Retinal pigment epithelial cell (primary cell): ENCODE measurements at regions not wholly inside any gene's neighbourhood (a gene's known extent, or its start where the extent isn't known, plus 50 kb on each side); places are given as distances from the start of the nearest gene placed in this dataset.

Experiments used
- DNase-seq: peaks from one replicate; pipeline ENCODE4 v3.0.0-alpha.2; 2010; ENCODE audit warnings: low read depth
- H3K4me3 ChIP-seq: 2 replicates; pipeline ENCODE4 v1.5.1; 2011; ENCODE audit warnings: mild to moderate bottlenecking, low read length, control low read depth, moderate library complexity
- TF ChIP-seq, protein P1 (sequence below): conservative IDR thresholded peaks from 2 replicates; pipeline ENCODE4 v1.5.1; 2011; ENCODE audit warnings: low read depth, low read length, control low read depth, inconsistent platforms

DNA sequence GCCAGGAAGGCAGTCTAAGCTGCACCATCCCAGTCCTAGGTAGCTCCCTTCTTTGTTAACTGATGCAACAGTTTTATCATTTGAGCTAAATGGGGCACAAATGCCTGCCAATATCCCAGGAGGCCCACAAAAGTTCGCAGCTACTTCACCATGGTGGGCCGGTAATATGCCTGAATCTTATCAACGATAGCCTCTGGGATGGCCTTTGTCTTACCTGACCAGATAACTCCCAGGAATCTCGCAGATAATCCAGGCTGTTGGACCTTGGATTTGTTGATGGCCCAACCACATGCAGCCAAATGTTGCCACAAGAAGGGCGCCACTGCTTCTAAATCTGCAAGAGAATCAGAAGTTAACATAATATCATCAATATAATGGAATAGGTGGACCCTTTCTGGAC, 83.8 kb upstream of the ATP10B start:
- no peak overlapping the region for H3K4me3 ChIP-seq
- DNase-seq: no peak
- TF ChIP-seq, protein P1, sequence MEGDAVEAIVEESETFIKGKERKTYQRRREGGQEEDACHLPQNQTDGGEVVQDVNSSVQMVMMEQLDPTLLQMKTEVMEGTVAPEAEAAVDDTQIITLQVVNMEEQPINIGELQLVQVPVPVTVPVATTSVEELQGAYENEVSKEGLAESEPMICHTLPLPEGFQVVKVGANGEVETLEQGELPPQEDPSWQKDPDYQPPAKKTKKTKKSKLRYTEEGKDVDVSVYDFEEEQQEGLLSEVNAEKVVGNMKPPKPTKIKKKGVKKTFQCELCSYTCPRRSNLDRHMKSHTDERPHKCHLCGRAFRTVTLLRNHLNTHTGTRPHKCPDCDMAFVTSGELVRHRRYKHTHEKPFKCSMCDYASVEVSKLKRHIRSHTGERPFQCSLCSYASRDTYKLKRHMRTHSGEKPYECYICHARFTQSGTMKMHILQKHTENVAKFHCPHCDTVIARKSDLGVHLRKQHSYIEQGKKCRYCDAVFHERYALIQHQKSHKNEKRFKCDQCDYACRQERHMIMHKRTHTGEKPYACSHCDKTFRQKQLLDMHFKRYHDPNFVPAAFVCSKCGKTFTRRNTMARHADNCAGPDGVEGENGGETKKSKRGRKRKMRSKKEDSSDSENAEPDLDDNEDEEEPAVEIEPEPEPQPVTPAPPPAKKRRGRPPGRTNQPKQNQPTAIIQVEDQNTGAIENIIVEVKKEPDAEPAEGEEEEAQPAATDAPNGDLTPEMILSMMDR: no peak

GRCh38 chr5:160931283-160931682, 79.3 kb upstream of the ATP10B start:
- TF ChIP-seq, protein P1: no peak
- H3K4me3 ChIP-seq: no peak overlapping the region
- no peak for DNase-seq

GRCh38 chr5:160930406-160930805, 78.4 kb upstream of the ATP10B start:
- H3K4me3 ChIP-seq: no peak overlapping the region
- DNase-seq: peak; percentile 85
- TF ChIP-seq, protein P1: no peak

GRCh38 chr5:160929906-160930305, 77.9 kb upstream of the ATP10B start:
- H3K4me3 ChIP-seq: no peak overlapping the region
- DNase-seq: no peak

GRCh38 chr5:160929360-160929759, 77.3 kb upstream of the ATP10B start:
- DNase-seq: no peak
- TF ChIP-seq, protein P1: no peak
- no peak overlapping the region for H3K4me3 ChIP-seq

More at GRCh38 chr5:160929906-160930305, 77.9 kb upstream of the ATP10B start:
- TF ChIP-seq, protein P1: no peak

DNA sequence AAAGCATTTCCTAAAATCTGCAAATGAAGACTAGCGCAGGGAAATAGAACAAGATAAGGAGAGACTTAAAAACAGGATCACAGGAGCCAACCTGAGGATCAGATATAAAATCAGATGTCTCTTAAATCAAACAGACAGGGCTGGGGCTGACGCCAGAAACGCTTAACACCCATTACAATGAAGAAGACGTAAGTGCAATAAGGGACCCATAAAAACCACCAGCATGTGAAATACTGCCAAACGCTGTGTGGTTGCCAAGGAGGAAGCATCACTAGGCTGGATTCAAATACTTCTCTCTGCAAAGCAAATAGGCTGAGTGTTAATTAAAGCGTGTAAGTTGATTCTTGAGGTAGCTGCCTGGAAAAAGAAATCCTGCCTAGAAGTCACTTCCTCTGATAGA, 74.4 kb upstream of the ATP10B start:
- DNase-seq: peak; percentile 71
- TF ChIP-seq, protein P1: no peak
- no peak overlapping the region for H3K4me3 ChIP-seq

GRCh38 chr5:160925281-160925680, 73.3 kb upstream of the ATP10B start:
- DNase-seq: no peak
- TF ChIP-seq, protein P1: no peak
- H3K4me3 ChIP-seq: no peak overlapping the region
